Lung (tissue), 11 donors: ENCODE measurements at regions not wholly inside any gene's neighbourhood (a gene's known extent, or its start where the extent isn't known, plus 50 kb on each side); places are given as distances from the start of the nearest gene placed in this dataset.

Source experiments
- ATAC-seq: fragments of 200-7000 bp; cut with Tn5 transposase; one replicate; pipeline ENCODE4 v1.9.1; 2020; ENCODE audit warnings: moderate number of reproducible peaks; ENCODE audit not compliant: insufficient read depth, low FRiP score
- DNase-seq, 3 donors: peaks; one replicate each; pipeline ENCODE4 v3.0.0-alpha.2; 2013 to 2017
- H3K27ac ChIP-seq, 2 donors: one replicate each; pipeline ENCODE4 v1.5.1; 2013; ENCODE audit warnings: mild to moderate bottlenecking in 2 of 2, moderate library complexity in 2 of 2, control low read depth in 1 of 2, inconsistent platforms in 1 of 2, low read depth in 1 of 2, low read length in 1 of 2
- H3K27me3 ChIP-seq, 3 donors: one replicate each; pipeline ENCODE4 v1.5.1; 2013; ENCODE audit warnings: low read length in 2 of 3; ENCODE audit not compliant: control insufficient read depth in 3 of 3, insufficient read depth in 3 of 3
- H3K36me3 ChIP-seq, 4 donors: one replicate each; pipeline ENCODE4 v1.5.1; 2013; ENCODE audit warnings: low read length in 4 of 4, mild to moderate bottlenecking in 1 of 4, moderate library complexity in 1 of 4; ENCODE audit not compliant: control insufficient read depth in 4 of 4, insufficient read depth in 4 of 4
- H3K4me1 ChIP-seq, 5 donors: one replicate each; pipeline ENCODE4 v1.5.1; 2013; ENCODE audit warnings: low read length in 5 of 5, mild to moderate bottlenecking in 2 of 5, moderate library complexity in 1 of 5; ENCODE audit not compliant: control insufficient read depth in 5 of 5, insufficient read depth in 5 of 5
- H3K4me3 ChIP-seq: one replicate; pipeline ENCODE4 v1.5.1; 2013; ENCODE audit warnings: mild to moderate bottlenecking, control low read depth, moderate library complexity
- H3K9ac ChIP-seq, 2 donors: one replicate each; pipeline ENCODE4 v1.5.1; 2013; ENCODE audit warnings: low read length in 2 of 2, control low read depth in 1 of 2; ENCODE audit not compliant: insufficient read depth in 1 of 2
- H3K9me3 ChIP-seq, 4 donors: one replicate each; pipeline ENCODE4 v1.5.1; 2013; ENCODE audit warnings: low read length in 3 of 4, mild to moderate bottlenecking in 1 of 4, moderate library complexity in 1 of 4; ENCODE audit not compliant: control insufficient read depth in 4 of 4, insufficient read depth in 3 of 4
- WGBS, 2 donors: extraction: QIAGEN DNeasy Blood & Tissue Kit; methylation state at CpG; one replicate each; pipeline ENCODE4 v1.1.7; 2013; 5-methylcytosine and 5-hydroxymethylcytosine counted together
- TF ChIP-seq, protein P1 (sequence below): IDR thresholded peaks from 2 replicates; pipeline ENCODE4 v1.5.1; 2012; ENCODE audit warnings: mild to moderate bottlenecking; ENCODE audit errors: control extremely low read depth, extremely low read depth
- donor health status: control.
- donor health status: control.
- donor health status: Bipolar disorder and iron deficiency.
- donor health status: healthy.
- donor health status: DM: yes; HTN: yes; CAD: no.

- no peak for ATAC-seq
- 34 to 47% methylated on average over 16 of the region's 16 CpGs for WGBS, 2 donors
- no peak for DNase-seq
Observed at GRCh38 chr15:85897895-85898717, 103.4 kb upstream of the KLHL25 start.

DNA sequence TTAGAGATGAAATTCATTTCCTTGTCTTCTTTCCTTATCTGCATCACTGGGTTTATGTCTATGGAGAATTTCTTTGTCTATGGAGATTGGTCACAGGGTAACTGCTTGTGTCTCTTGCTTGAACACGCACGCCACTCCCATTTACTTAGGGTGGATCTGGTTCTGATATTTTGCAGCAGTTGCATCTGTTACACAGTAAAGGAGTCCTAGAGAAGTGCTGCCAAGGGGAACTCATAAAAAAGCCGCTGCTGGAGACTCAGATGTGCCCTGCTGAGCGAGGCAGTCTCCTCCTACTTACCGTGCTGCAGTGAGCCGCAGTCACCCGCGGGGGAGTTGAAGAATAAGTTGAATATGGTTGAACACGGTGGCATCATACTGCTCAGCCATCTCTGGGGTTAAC, 105.2 kb upstream of the KLHL25 start:
- DNase-seq (no peak), ATAC-seq (no peak)
- Histone ChIP-seq H3K4me3 (no peak overlapping the region), H3K27me3 (no peaks in the 10 kb centered on the region), H3K9ac (no peak overlapping the region), H3K27ac (no peak overlapping the region), H3K9me3 (no peaks in the 10 kb centered on the region), H3K36me3 (no peaks in the 10 kb centered on the region), H3K4me1 (peaks cover 0 to 5% (median 0%) of the 10 kb centered on the region in 5 donors)
- WGBS, 2 donors: 64 to 65% methylated on average over 9 of the region's 9 CpGs
- TF ChIP-seq, protein P1, sequence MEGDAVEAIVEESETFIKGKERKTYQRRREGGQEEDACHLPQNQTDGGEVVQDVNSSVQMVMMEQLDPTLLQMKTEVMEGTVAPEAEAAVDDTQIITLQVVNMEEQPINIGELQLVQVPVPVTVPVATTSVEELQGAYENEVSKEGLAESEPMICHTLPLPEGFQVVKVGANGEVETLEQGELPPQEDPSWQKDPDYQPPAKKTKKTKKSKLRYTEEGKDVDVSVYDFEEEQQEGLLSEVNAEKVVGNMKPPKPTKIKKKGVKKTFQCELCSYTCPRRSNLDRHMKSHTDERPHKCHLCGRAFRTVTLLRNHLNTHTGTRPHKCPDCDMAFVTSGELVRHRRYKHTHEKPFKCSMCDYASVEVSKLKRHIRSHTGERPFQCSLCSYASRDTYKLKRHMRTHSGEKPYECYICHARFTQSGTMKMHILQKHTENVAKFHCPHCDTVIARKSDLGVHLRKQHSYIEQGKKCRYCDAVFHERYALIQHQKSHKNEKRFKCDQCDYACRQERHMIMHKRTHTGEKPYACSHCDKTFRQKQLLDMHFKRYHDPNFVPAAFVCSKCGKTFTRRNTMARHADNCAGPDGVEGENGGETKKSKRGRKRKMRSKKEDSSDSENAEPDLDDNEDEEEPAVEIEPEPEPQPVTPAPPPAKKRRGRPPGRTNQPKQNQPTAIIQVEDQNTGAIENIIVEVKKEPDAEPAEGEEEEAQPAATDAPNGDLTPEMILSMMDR: no peak

More at GRCh38 chr15:85897895-85898717, 103.4 kb upstream of the KLHL25 start:
- Histone ChIP-seq H3K36me3 (no peaks in the 10 kb centered on the region), H3K9me3 (no peaks in the 10 kb centered on the region), H3K4me3 (no peak overlapping the region), H3K27me3 (no peaks in the 10 kb centered on the region), H3K4me1 (peaks cover 0 to 5% (median 0%) of the 10 kb centered on the region in 5 donors), H3K27ac (no peak overlapping the region), H3K9ac (no peak overlapping the region)
- TF ChIP-seq, protein P1: no peak

DNA sequence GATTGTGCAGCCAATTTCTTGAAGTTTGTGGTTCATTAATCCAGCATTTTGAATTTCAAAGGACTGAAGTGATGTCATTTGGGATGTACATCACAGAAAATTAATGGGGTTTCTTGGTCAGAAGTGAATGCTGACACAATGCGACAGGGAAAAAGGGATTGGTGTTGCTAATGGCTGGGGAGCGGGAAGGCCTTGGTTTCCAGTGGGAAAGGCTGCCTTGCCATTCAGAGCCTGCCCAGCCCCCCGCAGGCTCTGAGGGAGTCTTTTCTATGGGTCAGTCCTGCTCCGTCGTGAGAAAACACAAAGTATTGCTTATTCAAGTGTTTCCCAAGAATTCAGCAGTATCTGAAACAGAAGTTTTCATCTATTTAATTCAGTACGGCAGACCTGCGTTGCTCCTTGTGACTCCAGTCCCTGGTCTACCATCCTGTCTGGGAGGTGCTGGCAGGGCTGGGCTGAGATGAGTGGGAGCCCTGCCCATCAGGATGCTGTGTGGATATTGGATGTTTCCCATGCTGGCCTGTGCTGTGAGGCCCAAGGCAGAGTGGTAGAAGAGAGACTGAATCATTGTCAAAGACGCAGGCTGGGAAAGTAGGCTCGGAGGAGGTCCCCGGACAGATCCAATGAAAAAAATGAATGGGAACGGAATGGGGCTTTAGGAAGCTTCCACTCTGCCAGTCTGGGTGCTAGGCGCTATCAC, 111.2 kb upstream of the KLHL25 start:
- no peaks in the 10 kb centered on the region for H3K27me3 ChIP-seq
- no peaks in the 10 kb centered on the region for H3K36me3 ChIP-seq
- no peaks in the 10 kb centered on the region for H3K9me3 ChIP-seq
- no peak overlapping the region for H3K27ac ChIP-seq
- no peak for ATAC-seq
- H3K4me3 ChIP-seq: no peak overlapping the region
- TF ChIP-seq, protein P1: no peak
- H3K9ac ChIP-seq: peak overlapping the region in 1 of 2 donors; percentile 5
- no peak for DNase-seq
- no peaks in the 10 kb centered on the region for H3K4me1 ChIP-seq
- WGBS, 2 donors: 82 to 84% methylated on average over 12 of the region's 12 CpGs
